HL-60 (cell line): ENCODE measurements at regions not wholly inside any gene's neighbourhood (a gene's known extent, or its start where the extent isn't known, plus 50 kb on each side); places are given as distances from the start of the nearest gene placed in this dataset.

Source experiments
- GABPA ChIP-seq: IDR thresholded peaks from 2 replicates; pipeline ENCODE4 v1.6.1; 2012; ENCODE audit warnings: low read depth
- POLR2AphosphoS5 ChIP-seq: IDR thresholded peaks from 2 replicates; pipeline ENCODE4 v1.6.1; 2012; ENCODE audit warnings: low read depth
- SPI1 ChIP-seq: IDR thresholded peaks from 2 replicates; pipeline ENCODE4 v1.6.1; 2012; ENCODE audit warnings: low read depth, mild to moderate bottlenecking, borderline replicate concordance
- TF ChIP-seq, protein P1 (sequence below): IDR thresholded peaks from one replicate; pipeline ENCODE4 v1.5.1; 2011; ENCODE audit warnings: low read length, control low read depth, inconsistent platforms; ENCODE audit not compliant: insufficient read depth

DNA sequence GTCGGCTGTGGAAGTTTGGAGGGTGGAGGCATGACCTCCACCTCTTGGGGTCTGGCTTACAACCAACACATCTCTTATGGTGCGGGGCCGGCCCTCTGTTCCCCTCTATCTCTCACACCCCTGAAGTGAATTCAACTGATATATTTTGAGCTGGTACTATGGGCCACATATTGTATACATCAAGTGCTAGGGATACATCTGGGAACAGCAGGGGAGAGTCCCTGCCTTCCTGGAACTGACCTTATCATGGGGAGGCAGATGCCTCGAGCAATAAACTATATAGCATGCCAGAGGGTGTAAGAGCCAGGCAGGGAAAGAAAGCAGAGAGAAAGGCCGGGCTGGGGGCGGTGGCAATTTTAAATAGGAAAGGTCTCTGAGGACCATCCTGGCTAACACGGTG, 60.4 kb upstream of the TRPM1 start:
- TF ChIP-seq, protein P1, sequence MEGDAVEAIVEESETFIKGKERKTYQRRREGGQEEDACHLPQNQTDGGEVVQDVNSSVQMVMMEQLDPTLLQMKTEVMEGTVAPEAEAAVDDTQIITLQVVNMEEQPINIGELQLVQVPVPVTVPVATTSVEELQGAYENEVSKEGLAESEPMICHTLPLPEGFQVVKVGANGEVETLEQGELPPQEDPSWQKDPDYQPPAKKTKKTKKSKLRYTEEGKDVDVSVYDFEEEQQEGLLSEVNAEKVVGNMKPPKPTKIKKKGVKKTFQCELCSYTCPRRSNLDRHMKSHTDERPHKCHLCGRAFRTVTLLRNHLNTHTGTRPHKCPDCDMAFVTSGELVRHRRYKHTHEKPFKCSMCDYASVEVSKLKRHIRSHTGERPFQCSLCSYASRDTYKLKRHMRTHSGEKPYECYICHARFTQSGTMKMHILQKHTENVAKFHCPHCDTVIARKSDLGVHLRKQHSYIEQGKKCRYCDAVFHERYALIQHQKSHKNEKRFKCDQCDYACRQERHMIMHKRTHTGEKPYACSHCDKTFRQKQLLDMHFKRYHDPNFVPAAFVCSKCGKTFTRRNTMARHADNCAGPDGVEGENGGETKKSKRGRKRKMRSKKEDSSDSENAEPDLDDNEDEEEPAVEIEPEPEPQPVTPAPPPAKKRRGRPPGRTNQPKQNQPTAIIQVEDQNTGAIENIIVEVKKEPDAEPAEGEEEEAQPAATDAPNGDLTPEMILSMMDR, result no peak
- no peak for TF ChIP-seq GABPA
- TF ChIP-seq POLR2AphosphoS5, result no peak
- TF ChIP-seq SPI1, result no peak
